ENCODE measurements at regions not wholly inside any gene's neighbourhood (a gene's known extent, or its start where the extent isn't known, plus 50 kb on each side); places are given as distances from the start of the nearest gene placed in this dataset.

DNA sequence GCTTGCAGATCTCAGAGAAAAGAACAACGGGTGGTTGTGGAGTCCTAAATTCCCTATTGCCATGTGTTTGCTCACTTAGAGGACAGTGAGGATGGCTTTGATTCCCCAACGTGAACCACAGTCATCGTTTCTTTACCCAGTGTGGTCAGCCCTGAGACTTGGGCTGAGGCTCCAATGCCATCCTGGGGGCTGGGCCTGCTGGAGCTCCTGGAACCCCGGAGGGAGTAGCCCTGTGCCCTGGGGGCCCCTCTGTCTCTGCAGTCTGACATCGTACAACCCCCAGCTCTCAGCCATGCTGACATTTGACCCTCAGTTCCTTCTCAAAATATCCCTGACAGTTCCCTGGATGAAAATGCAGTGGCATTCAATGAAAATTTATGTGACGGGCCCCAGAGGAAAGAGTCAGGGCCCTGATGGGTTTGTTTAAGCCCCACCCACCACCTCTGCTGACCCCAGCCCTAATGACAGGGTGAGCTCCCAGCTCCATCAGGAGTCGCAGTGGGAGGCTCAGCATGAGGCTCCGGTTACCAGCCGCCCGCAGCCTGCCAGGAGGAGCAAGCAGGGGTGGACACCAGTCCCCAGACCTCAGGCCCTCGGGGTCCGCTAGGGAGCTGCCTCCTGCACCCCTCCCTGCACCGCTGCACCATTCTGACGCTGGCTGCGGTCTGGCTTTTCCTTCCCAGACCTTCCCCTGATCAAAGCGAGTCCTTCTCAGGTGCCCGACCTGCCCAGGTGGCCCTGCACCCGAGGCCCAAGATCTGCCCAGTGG, 120.9 kb downstream of the TWIST2 start:
- TF ChIP-seq POGK (CRISPR knock-in tag; conservative IDR thresholded peaks at IDR 0.05) (no peak), NFATC3 (CRISPR knock-in tag; IDR thresholded peaks at IDR 0.05) (no peak), POLR2A (IDR thresholded peaks at IDR 0.05; ENCODE audit: insufficient read depth in 1 of 2, low read depth in 2 of 2, low read length in 2 of 2) (no peak), ZNF570 (CRISPR knock-in tag; IDR thresholded peaks at IDR 0.05; ENCODE audit: borderline replicate concordance) (no peak), ZZZ3 (CRISPR knock-in tag; IDR thresholded peaks at IDR 0.05; ENCODE audit: borderline replicate concordance) (no peak), JDP2 (CRISPR knock-in tag; IDR thresholded peaks at IDR 0.05; ENCODE audit: borderline replicate concordance) (no peak), GLI4 (CRISPR knock-in tag; IDR thresholded peaks at IDR 0.05; ENCODE audit: borderline replicate concordance) (no peak), NFYB (CRISPR knock-in tag; IDR thresholded peaks at IDR 0.05) (no peak)
- TF ChIP-seq, protein P1, sequence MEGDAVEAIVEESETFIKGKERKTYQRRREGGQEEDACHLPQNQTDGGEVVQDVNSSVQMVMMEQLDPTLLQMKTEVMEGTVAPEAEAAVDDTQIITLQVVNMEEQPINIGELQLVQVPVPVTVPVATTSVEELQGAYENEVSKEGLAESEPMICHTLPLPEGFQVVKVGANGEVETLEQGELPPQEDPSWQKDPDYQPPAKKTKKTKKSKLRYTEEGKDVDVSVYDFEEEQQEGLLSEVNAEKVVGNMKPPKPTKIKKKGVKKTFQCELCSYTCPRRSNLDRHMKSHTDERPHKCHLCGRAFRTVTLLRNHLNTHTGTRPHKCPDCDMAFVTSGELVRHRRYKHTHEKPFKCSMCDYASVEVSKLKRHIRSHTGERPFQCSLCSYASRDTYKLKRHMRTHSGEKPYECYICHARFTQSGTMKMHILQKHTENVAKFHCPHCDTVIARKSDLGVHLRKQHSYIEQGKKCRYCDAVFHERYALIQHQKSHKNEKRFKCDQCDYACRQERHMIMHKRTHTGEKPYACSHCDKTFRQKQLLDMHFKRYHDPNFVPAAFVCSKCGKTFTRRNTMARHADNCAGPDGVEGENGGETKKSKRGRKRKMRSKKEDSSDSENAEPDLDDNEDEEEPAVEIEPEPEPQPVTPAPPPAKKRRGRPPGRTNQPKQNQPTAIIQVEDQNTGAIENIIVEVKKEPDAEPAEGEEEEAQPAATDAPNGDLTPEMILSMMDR (CRISPR knock-in tag; IDR thresholded peaks at IDR 0.05), result no peak
- TF ChIP-seq, protein P2, sequence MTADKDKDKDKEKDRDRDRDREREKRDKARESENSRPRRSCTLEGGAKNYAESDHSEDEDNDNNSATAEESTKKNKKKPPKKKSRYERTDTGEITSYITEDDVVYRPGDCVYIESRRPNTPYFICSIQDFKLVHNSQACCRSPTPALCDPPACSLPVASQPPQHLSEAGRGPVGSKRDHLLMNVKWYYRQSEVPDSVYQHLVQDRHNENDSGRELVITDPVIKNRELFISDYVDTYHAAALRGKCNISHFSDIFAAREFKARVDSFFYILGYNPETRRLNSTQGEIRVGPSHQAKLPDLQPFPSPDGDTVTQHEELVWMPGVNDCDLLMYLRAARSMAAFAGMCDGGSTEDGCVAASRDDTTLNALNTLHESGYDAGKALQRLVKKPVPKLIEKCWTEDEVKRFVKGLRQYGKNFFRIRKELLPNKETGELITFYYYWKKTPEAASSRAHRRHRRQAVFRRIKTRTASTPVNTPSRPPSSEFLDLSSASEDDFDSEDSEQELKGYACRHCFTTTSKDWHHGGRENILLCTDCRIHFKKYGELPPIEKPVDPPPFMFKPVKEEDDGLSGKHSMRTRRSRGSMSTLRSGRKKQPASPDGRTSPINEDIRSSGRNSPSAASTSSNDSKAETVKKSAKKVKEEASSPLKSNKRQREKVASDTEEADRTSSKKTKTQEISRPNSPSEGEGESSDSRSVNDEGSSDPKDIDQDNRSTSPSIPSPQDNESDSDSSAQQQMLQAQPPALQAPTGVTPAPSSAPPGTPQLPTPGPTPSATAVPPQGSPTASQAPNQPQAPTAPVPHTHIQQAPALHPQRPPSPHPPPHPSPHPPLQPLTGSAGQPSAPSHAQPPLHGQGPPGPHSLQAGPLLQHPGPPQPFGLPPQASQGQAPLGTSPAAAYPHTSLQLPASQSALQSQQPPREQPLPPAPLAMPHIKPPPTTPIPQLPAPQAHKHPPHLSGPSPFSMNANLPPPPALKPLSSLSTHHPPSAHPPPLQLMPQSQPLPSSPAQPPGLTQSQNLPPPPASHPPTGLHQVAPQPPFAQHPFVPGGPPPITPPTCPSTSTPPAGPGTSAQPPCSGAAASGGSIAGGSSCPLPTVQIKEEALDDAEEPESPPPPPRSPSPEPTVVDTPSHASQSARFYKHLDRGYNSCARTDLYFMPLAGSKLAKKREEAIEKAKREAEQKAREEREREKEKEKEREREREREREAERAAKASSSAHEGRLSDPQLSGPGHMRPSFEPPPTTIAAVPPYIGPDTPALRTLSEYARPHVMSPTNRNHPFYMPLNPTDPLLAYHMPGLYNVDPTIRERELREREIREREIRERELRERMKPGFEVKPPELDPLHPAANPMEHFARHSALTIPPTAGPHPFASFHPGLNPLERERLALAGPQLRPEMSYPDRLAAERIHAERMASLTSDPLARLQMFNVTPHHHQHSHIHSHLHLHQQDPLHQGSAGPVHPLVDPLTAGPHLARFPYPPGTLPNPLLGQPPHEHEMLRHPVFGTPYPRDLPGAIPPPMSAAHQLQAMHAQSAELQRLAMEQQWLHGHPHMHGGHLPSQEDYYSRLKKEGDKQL (CRISPR knock-in tag; IDR thresholded peaks at IDR 0.05; ENCODE audit: low read depth), result no peak
